ENCODE measurements at regions not wholly inside any gene's neighbourhood (a gene's known extent, or its start where the extent isn't known, plus 50 kb on each side); places are given as distances from the start of the nearest gene placed in this dataset.

GRCh38 chr2:2681085-2681484 is 350.0 kb upstream of the MYT1L start:
- no peaks in the 10 kb centered on the region for H3K36me3 ChIP-seq (ENCODE audit: control insufficient read depth, insufficient read depth, low read length)
- H3K27me3 ChIP-seq (ENCODE audit: control insufficient read depth, insufficient read depth, low read length), result no peaks in the 10 kb centered on the region
- H3K4me3 ChIP-seq (ENCODE audit: low read depth, low read length), result no peak overlapping the region
- TF ChIP-seq CTCF (IDR thresholded peaks at IDR 0.05; ENCODE audit: insufficient read depth, low read depth, low read length), result no peak
- ChIA-PET POLR2A (no interaction called here), CTCF (no interaction called here)
- no peak for DNase-seq (ENCODE audit: low read depth)

GRCh38 chr2:2674831-2675230 is 343.8 kb upstream of the MYT1L start:
- POLR2A ChIA-PET, result no interaction called here
- TF ChIP-seq CTCF (IDR thresholded peaks at IDR 0.05; ENCODE audit: insufficient read depth, low read depth, low read length), result no peak
- DNase-seq (ENCODE audit: low read depth), result no peak
- CTCF ChIA-PET, result no interaction called here
- Histone ChIP-seq H3K4me3 (ENCODE audit: low read depth, low read length) (no peak overlapping the region), H3K36me3 (ENCODE audit: control insufficient read depth, insufficient read depth, low read length) (no peaks in the 10 kb centered on the region), H3K27me3 (ENCODE audit: control insufficient read depth, insufficient read depth, low read length) (no peaks in the 10 kb centered on the region)

GRCh38 chr2:2673406-2673805 is 342.3 kb upstream of the MYT1L start:
- DNase-seq (ENCODE audit: low read depth), result no peak
- H3K4me3 ChIP-seq (ENCODE audit: low read depth, low read length), result no peak overlapping the region
- ChIA-PET POLR2A (no interaction called here), CTCF (no interaction called here)
- TF ChIP-seq CTCF (IDR thresholded peaks at IDR 0.05; ENCODE audit: insufficient read depth, low read depth, low read length), result no peak
- H3K27me3 ChIP-seq (ENCODE audit: control insufficient read depth, insufficient read depth, low read length), result no peaks in the 10 kb centered on the region
- no peaks in the 10 kb centered on the region for H3K36me3 ChIP-seq (ENCODE audit: control insufficient read depth, insufficient read depth, low read length)

GRCh38 chr2:2672249-2672648 is 341.2 kb upstream of the MYT1L start:
- DNase-seq (ENCODE audit: low read depth), result no peak
- no peaks in the 10 kb centered on the region for H3K27me3 ChIP-seq (ENCODE audit: control insufficient read depth, insufficient read depth, low read length)
- H3K4me3 ChIP-seq (ENCODE audit: low read depth, low read length), result no peak overlapping the region
- ChIA-PET POLR2A (no interaction called here), CTCF (no interaction called here)
- TF ChIP-seq CTCF (IDR thresholded peaks at IDR 0.05; ENCODE audit: insufficient read depth, low read depth, low read length), result no peak
- no peaks in the 10 kb centered on the region for H3K36me3 ChIP-seq (ENCODE audit: control insufficient read depth, insufficient read depth, low read length)

GRCh38 chr2:2671826-2672225 is 340.8 kb upstream of the MYT1L start:
- ChIA-PET POLR2A (no interaction called here), CTCF (no interaction called here)
- Histone ChIP-seq H3K4me3 (ENCODE audit: low read depth, low read length) (no peak overlapping the region), H3K36me3 (ENCODE audit: control insufficient read depth, insufficient read depth, low read length) (no peaks in the 10 kb centered on the region), H3K27me3 (ENCODE audit: control insufficient read depth, insufficient read depth, low read length) (no peaks in the 10 kb centered on the region)
- no peak for TF ChIP-seq CTCF (IDR thresholded peaks at IDR 0.05; ENCODE audit: insufficient read depth, low read depth, low read length)
- no peak for DNase-seq (ENCODE audit: low read depth)
